GM21390 (cell line): ENCODE measurements at regions not wholly inside any gene's neighbourhood (a gene's known extent, or its start where the extent isn't known, plus 50 kb on each side); places are given as distances from the start of the nearest gene placed in this dataset.

ENCODE experiments used
- ATAC-seq: cut with Tn5 transposase; IDR thresholded peaks from one replicate; pipeline ENCODE4 v1.9.1; 2021; ENCODE audit not compliant: unreplicated experiment

DNA sequence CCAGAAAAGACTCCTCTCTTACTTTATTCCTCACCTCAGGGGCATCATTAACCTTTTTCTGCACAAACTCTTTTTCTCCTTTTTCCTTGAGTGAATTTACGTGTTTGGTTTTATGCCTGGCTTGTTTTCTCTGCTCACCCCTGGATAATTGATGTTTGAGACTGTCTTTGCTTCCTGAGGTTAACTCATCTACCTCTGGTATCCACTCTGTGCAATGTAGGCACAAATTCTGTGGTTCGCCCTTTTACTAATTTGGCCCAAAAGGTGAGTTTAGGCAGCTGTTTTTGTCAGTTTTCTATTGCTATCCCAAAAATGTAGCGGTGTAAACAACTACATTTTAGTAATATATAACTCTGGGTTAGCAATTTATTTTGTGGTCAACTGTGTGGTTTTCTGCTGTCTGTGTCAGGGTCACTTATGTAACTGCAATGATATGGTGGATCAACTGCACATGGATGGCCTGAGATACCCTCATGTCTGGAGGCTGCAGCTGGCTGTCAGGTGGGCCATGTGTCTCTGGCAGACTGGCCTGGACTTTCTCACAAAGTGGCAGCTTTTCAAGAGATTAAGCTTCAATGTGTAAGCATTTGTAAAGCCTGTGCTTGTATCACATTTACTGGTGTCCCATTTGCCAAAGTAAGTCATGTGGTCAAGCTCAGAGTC, 329.7 kb downstream of the FSIP2 start:
- ATAC-seq: no peak

DNA sequence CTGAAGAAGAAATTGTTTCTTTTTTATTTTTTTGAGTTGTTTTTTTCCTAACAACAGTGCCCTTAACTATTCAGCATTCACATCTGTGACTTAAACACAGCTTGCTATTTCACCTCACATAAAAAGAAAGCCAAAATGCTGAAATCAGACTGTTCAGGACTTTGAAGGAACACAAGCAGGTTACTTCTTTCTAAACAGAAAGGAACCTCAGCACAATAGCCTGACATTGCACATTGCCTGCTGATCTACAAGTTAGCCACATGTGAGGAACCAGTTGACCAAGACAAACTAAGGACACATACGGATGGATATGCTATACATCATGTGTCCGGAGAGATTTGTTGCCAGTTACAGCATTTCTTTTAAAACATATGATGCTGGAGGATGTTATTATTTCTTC, 331.1 kb downstream of the FSIP2 start:
- ATAC-seq: no peak

DNA sequence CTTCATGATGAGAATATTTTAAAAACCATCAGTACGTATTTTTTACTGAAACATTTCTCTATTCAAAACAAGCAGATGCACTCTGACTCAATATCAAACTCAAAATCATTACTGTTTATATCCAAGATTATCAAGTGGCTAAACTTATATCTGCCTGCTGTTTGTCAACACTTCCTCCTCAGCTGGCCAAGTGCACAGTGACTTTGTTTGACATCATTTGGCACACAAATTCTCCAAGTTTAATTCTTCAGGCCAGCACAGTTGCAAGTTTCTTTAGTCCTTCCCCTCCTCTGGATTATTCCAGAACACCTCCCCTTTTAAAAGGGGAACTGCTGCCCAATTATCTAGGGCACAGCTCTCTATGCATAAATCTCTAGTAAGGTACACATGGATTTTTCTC, 346.6 kb downstream of the FSIP2 start:
- ATAC-seq: no peak

DNA sequence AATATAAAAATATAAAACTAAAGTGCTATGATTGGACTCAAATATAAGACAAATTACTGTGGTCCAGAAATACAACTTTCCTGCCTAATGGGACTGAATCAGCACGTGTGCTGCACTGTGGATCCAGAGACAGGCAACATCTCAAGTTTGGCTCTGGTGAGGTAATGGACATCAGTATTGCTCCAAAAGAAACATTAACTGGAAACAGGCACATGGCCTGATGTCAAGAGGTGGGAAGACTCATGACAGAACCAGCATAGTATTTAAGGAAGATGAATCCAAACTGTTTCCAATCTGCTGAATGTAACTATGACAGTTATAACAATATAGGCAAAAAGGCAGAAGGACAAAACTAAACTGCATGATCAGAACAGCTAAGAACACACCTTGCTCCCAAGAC, 354.6 kb downstream of the FSIP2 start:
- ATAC-seq: no peak

DNA sequence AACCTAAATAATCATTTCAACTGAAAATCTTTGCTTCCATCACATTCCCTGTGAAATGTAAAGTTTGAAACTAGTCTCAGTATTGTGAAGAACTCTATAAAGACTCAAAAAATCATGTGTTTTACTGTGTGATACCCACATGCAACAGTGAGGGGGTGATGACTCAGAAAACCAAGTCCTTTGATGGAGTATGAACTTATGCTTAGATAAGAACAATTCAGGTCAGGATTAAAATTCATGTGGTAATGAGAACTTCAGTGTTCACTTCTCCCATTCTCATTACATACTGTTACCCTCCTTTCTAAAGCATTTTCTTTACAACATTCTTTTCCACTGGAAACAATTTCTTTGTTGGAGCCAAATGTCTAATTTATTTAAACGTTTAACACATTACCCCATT, 360.2 kb downstream of the FSIP2 start:
- no peak for ATAC-seq

DNA sequence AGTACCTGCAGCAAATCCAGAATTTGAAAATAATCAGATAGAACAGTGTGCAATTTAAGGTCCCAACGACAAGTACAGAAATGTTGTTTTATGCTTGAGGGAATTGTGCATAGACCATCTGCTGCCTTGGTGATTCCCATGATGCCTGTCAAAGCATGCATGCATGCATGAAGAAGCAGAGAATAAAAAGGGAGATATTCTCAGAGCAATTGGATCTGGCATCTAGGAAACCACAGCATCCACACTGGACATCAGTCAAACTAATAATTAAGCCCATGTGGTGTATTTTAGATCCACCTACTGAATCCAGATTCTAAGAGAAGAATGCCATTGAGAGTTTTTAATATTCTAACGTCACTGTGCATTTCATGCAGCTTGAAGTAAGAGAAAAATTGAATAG, 361.2 kb downstream of the FSIP2 start:
- no peak for ATAC-seq

DNA sequence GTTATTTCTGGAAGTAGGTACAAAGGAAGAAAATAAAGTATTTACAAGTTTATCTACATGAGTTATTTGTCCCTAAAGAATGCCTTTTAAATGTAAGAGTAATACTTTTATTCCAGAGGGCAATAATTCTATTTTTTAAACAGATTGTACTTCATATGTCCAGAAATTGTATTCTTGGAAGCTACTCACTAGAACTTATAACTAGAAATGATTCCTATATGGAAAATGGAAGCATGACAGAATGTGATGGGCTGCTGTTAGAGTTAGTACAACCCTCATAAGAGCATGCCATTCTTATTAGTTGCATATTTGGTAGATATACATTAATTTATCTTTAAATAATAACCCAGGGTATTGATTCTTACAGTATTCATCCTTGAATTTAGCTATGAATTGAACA, 362.0 kb downstream of the FSIP2 start:
- no peak for ATAC-seq

DNA sequence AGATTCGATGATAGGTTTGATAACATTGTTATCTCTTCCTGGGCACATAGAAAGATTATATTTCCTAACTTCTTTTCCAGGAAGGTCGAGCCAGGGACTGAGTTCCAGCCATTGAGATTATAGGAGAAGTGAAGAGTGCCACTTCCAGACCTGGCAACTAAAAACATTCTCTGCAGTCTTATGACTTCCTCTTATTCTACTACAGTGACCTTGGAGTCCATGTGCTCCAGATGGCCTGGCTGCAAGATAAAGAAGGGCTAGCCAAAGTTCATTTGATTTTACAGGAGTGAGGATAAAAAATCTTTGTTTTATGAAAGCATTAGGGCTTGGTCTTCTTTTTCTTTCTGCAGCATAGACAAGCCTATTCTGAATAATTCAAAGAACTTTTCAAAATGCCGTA, 363.0 kb downstream of the FSIP2 start:
- ATAC-seq: no peak

DNA sequence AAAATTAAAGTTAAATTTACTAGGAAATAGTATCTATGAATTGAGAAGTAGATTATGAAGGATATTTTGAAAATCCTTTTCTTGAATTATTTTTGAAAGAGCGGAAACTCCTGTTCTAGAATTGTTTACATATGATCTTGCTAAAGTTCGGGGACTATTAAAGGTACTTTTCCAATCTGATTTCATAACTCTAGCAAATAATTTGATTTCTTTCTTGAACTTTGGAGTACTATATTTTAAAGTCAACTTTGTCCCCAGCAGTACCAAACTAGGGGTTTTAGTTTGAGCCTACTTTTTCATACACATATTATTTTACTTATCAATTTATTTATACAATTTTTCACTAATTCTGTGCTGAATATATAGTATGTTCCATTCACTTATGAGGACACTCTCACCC, 364.7 kb downstream of the FSIP2 start:
- ATAC-seq: no peak

DNA sequence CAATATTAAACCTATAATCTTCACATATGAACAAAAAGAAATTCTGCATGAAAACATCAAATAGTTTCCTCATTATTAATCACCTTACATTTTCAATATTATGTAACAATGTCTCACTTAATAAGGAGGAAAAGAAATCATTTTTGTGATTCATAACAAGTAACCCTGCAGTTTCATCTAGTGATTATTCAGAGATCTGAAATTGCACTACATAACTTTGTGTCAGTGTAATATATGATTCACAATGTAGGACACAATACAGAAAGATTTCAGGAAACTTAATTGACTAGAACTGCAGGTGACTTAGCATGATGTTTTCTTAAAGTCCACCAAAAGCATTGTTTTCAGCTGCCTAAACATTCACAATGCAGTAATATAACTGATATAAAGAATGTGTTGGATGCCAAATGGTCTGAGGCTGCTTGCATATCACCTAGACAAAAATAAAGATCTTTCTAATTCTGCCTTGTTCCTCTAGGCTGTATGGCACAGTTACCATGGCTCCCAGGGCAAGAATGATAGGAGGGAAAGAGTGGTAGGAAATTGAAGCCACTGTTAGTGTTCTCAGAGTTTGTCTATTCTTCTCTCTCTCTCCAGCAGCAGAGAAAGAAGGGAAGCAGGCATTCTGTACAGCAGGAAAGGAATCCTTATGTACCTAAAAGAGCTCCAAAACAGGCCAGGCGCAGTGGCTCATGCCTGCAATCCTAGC, 366.6 kb downstream of the FSIP2 start:
- ATAC-seq: no peak

DNA sequence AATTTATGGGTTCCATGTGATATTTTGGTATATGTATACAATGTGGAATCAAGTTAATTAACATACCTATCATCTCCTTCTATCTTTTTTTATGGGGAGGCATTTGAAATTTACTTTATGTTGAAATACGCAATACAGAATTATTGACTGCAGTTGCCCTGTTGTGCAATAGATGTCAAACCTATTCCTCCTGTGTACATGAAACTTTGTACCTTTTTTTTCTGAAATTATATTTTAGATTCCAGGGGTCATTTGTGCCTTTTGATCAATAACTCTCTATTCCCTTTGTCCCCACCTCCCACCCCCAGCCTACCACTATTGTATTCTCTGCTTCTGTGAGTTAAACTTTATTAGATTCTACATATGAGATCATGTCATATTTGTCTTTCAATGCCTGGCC, 369.9 kb downstream of the FSIP2 start:
- ATAC-seq: no peak

DNA sequence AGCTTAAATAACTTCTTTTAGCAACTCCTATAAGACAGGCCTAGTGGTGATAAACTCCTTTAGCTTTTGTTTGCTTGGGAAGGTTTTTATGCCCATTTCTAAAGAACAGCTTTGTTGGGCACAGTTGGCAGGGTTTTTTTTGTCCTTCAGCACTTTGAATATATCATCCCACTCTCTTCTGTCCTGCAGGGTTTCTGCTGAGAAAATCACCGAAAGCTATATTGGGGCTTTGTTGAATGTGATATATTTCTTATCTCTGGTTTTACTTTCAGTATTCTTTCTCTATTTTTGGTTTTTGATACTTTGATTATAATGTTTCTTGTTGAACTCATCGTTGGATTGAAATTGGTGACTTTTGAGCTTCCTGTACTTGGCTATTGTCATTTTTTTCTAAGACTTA, 372.8 kb upstream of the ZC3H15 start:
- ATAC-seq: no peak

DNA sequence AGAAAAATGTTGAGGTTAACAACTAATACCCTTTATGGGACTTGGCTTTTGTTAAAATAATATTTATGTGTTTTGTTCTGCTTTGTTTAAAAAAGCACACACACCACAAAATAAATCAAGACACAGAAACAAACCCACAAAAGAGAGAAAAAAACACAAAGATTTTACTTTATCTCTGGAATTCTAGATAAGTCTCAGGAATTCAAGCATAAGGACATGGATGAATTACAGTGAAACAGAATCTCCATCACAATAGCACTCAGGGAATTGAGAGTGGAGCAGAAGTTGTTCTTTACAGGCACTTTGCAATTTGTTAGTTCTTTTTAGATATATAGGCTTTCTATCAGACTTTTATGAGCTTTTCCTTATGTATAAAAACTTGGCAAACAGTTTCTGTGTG, 360.9 kb upstream of the ZC3H15 start:
- no peak for ATAC-seq

DNA sequence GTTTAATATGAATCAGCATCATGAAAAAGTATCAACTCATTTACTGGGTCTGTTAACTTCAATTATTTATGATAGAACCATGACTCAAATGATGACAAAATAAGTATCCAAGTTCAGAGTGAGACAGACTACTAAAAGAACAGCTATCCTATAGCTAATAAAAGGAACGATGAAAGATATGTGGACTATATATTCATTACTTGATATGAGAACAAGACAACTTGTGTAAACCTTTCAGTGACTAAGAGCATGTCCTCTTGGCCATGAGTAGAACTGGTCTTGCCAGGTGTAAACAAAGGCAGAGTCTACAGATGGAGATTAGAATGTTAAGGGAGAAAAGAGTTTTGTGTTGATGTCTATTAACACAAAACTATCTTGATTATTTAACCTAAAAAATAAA, 360.4 kb upstream of the ZC3H15 start:
- ATAC-seq: no peak

DNA sequence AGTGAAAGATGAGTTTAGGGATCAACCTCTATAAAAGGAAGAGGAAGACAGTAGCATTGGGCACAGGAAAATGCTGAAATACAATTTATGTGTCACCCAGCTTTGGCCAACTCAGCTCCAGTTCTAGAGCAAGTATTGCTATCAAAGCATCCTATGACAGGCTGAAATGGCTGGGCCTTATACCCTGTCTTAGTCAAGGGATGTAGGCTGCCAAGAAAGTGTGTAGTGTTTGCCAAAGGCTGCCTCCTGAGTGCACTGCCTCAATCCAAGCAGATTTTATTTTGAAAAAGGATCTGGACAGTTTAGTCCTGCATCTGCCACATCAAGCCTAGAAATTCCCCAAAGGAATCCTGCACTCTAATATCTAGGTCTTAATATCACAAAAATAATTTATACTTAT, 359.9 kb upstream of the ZC3H15 start:
- no peak for ATAC-seq

DNA sequence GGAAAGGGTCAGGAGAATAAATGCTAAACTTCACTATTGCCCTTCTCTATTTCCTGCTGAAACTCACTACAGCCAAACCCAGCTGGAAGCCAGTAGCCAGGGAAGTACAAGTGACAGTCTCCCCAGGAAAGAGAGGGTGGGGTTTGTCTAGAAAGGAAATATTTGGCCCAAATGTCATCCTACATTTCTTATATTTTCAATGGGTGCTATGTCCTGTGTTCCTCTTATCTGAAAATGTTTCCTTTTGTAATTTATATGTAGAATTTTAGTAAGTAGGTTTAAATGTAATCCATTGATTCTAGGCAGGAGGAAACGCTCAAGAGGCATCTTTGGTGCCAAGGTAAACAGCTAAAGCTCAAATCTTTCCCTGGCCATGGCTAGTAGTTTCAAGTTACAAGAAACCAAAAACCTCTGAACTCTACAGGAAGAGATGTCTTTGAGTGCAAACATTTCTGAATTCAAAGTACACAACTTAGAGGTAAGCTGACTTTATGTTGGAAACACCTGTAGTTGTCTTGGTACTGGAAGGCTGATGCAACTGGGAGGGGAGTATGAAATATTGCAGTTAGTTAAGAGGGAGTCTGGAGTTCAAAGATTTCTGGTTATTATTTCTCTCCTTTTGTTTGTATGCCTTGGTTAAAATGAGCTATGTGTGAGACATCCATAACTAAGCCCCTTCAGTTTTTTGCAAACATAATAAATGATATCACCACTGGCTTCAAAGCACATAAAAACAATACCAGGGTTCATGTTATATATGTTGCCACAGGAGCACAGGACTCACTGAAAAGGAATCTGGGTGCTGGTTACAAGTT, 356.1 kb upstream of the ZC3H15 start:
- no peak for ATAC-seq

DNA sequence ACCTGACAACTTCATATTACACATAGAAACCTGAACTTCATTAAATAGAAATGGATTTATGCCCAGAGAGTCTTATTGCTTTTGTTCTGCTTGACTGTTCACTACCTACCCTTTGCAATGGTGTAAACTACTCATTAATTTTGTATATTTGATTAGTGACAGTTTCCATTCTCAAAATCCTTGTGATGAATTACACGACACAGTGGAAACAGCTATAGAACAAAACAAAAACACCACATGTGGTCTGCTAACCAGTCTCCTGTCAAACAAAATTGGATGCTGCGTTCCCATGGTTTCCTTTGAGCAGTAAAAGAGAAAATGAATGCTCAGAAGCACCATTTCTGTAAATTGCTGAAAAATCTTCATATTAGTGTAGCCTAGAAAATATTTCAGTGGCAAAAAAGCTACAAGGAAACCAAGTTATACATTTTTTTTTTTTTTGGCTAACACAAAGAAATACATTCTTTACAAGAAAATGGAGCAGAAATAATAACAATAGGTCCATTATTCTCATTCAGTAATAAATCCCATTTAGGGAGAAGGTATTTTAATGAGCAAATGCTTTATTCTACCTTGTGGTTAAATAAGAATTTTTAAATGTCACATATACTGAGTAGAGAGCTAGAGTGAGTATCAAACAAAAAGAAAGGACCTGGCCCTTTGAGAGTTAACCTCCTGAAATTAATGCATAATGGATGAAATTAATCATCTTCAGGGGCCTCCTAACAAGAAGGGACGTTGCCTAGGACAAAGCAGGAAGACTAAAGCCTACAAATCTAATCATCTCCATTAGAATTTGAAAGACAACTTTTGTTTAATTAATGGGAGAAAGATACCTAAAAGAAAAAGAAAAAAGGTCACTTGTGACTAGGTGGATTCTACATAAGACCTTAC, 355.1 kb upstream of the ZC3H15 start:
- ATAC-seq: no peak

DNA sequence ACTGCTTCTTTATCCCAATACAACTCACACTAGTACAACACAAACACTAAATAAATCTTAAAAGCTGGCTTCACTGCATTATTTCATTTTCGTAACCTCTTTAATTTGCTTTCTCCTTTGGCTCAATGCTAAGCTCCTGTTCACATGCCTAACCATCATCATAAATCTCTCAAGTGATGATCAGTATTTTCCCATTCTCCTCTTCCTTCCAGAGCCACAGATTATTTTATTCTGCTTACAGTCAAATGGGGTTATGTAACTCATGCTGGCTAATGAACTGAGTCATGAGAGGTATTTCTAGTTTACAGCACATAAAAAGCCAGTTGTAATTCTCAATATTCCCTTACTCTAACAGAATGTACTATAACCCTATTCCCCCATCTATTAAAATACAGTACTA, 350.4 kb upstream of the ZC3H15 start:
- no peak for ATAC-seq

DNA sequence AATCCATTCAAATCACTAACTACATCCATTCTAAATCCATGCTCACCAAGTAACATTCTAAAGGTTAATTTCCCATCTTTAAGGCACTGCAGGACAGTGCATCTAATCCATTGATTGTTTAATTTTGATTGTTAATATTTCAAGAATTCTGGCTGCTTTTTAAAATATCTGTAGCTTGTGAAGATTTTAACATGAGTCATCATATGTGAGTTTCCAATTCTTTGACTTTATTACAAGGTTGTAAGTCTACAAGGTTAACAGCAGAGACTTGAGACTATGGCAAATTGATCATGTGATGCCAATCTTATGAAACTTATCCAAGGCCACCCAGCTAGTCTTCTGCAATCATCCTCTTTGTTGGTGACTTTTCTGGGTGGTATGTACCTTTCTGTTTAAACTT, 349.2 kb upstream of the ZC3H15 start:
- ATAC-seq: no peak

DNA sequence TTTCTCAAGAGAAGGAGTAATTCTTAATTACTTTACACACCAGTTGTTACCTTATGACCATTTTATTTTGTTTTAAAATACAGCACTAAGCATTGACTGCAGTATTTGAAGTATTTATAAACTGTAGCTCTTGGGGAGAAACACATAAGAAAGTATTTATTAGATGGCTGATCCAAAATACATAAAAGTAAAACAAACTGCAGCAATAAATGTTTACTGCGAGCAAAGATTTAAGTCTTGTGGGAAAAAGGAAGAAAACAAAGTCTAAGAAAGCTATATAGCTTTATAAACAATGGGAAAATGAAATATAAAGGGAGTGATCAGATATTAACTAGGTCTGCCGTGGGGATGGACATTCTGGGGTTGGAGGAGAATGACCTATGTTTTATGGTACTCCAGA, 347.2 kb upstream of the ZC3H15 start:
- no peak for ATAC-seq

DNA sequence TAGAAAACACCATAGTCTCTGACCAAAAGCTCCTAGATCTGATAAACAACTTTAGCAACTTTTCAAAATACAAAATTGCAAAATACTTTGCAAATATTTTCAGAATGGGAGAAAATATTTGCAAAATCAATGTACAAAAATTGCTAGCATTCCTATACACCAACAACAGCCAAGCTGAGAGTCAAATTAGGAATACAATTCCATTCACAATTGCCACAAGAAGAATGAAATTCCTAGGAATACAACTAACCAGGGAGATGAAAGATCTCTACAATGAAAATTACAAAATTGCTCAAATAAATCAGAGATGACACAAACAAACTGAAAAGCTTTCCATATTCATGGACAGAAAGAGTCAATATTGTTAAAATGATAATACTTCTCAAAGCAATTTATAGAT, 327.0 kb upstream of the ZC3H15 start:
- no peak for ATAC-seq
